Endodermal cell (in vitro differentiated cells): ENCODE measurements at regions not wholly inside any gene's neighbourhood (a gene's known extent, or its start where the extent isn't known, plus 50 kb on each side); places are given as distances from the start of the nearest gene placed in this dataset.

ENCODE experiments used
- DNase-seq: peaks from one replicate; pipeline ENCODE4 v3.0.0-alpha.2; 2017
- H3K27ac ChIP-seq: 2 replicates; pipeline ENCODE4 v1.5.1; 2013; ENCODE audit warnings: mild to moderate bottlenecking, low read depth, low read length, moderate library complexity
- H3K27me3 ChIP-seq: 2 replicates; pipeline ENCODE4 v1.6.1; 2013; ENCODE audit warnings: mild to moderate bottlenecking, low read length, moderate library complexity; ENCODE audit not compliant: insufficient read depth, control insufficient read depth, poor library complexity, severe bottlenecking
- H3K36me3 ChIP-seq: 2 replicates; pipeline ENCODE4 v1.7.0; 2013; ENCODE audit warnings: mild to moderate bottlenecking, low read length, moderate library complexity; ENCODE audit not compliant: control insufficient read depth, insufficient read depth
- H3K4me1 ChIP-seq: one replicate; pipeline ENCODE4 v1.7.0; 2013; ENCODE audit warnings: low read length; ENCODE audit not compliant: control insufficient read depth, insufficient read depth
- H3K4me3 ChIP-seq: 2 replicates; pipeline ENCODE4 v1.5.1; 2013; ENCODE audit warnings: mild to moderate bottlenecking, low read length, moderate library complexity
- H3K9ac ChIP-seq: 2 replicates; pipeline ENCODE4 v1.6.1; 2013; ENCODE audit warnings: mild to moderate bottlenecking, low read length, moderate library complexity; ENCODE audit not compliant: poor library complexity, severe bottlenecking; ENCODE audit errors: extremely low read depth
- H3K9me3 ChIP-seq: 2 replicates; pipeline ENCODE4 v1.6.1; 2013; ENCODE audit warnings: mild to moderate bottlenecking, low read length, moderate library complexity; ENCODE audit not compliant: control insufficient read depth
- H3K27ac Mint-ChIP-seq: 2 replicates; pipeline ENCODE4 v1.8.0; 2020; ENCODE audit warnings: mixed read lengths
- H3K27me3 Mint-ChIP-seq: 2 replicates; pipeline ENCODE4 v1.8.0; 2021; ENCODE audit warnings: mild to moderate bottlenecking, mixed read lengths; ENCODE audit not compliant: insufficient read depth
- H3K36me3 Mint-ChIP-seq: 2 replicates; pipeline ENCODE4 v1.8.0; 2020; ENCODE audit warnings: low read depth, mixed read lengths
- H3K4me1 Mint-ChIP-seq: 2 replicates; pipeline ENCODE4 v1.8.0; 2020; ENCODE audit warnings: mixed read lengths
- H3K4me3 Mint-ChIP-seq: 2 replicates; pipeline ENCODE4 v1.8.0; 2020; ENCODE audit warnings: mild to moderate bottlenecking, moderate library complexity, mixed read lengths
- H3K9me3 Mint-ChIP-seq: 2 replicates; pipeline ENCODE4 v1.8.0; 2020; ENCODE audit warnings: mild to moderate bottlenecking, mixed read lengths
- WGBS, 2 experiments: methylation state at CpG; one replicate each; pipeline versions ENCODE4 v1.1.5 to v1.1.7; 2013; ENCODE audit warnings: missing lambda C conversion rate in 2 of 2, mixed read lengths in 1 of 2; ENCODE audit not compliant: insufficient coverage in 1 of 2, insufficient read length in 1 of 2; 5-methylcytosine and 5-hydroxymethylcytosine counted together
- TF ChIP-seq, protein P1 (sequence below): fragments of 200-600 bp; sonication (generic); conservative IDR thresholded peaks from 2 replicates; pipeline ENCODE4 v1.5.0; 2021; ENCODE audit warnings: antibody characterized with exemption, mild to moderate bottlenecking

- no peaks in the 10 kb centered on the region for H3K27me3 ChIP-seq
- peaks cover 16% of the 10 kb centered on the region for H3K9me3 ChIP-seq
- H3K4me1 ChIP-seq = peaks cover 4% of the 10 kb centered on the region
- Mint-ChIP-seq H3K36me3 (no peaks in the 10 kb centered on the region), H3K4me3 (no peak overlapping the region), H3K27me3 (no peaks in the 10 kb centered on the region), H3K27ac (no peak overlapping the region), H3K9me3 (no peaks in the 10 kb centered on the region), H3K4me1 (peaks cover 7% of the 10 kb centered on the region)
- H3K4me3 ChIP-seq = no peak overlapping the region
- TF ChIP-seq, protein P1, sequence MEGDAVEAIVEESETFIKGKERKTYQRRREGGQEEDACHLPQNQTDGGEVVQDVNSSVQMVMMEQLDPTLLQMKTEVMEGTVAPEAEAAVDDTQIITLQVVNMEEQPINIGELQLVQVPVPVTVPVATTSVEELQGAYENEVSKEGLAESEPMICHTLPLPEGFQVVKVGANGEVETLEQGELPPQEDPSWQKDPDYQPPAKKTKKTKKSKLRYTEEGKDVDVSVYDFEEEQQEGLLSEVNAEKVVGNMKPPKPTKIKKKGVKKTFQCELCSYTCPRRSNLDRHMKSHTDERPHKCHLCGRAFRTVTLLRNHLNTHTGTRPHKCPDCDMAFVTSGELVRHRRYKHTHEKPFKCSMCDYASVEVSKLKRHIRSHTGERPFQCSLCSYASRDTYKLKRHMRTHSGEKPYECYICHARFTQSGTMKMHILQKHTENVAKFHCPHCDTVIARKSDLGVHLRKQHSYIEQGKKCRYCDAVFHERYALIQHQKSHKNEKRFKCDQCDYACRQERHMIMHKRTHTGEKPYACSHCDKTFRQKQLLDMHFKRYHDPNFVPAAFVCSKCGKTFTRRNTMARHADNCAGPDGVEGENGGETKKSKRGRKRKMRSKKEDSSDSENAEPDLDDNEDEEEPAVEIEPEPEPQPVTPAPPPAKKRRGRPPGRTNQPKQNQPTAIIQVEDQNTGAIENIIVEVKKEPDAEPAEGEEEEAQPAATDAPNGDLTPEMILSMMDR = no peak
- WGBS, 2 experiments = 96 to 100% methylated on average over 3 to 5 of the region's 5 CpGs
- no peaks in the 10 kb centered on the region for H3K36me3 ChIP-seq
- no peak overlapping the region for H3K27ac ChIP-seq
- DNase-seq = no peak
- H3K9ac ChIP-seq = no peak overlapping the region
These were observed 491.1 kb upstream of the AKR1E2 start for GRCh38 chr10:4334871-4335270.

DNA sequence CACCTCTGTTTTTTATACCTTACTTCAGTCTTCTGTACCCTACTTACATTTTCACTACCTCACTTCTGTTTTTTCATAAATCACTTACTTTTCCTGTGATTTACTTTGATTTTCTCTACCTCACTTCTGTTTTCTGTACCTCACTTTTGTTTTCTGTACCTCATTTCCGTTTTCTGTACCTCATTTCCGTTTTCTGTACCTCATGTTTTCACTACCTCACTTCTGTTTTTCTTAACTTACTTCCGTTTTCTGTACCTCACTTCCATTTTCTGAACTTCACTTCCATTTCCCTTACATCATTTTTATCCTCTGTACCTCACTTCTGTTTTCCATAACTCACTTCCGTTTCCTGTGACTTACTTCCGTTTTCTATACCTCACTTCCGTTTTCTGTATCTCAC lies 492.0 kb upstream of the AKR1E2 start:
- Histone ChIP-seq H3K9me3 (peaks cover 16% of the 10 kb centered on the region), H3K4me1 (peaks cover 4% of the 10 kb centered on the region), H3K9ac (no peak overlapping the region), H3K27me3 (no peaks in the 10 kb centered on the region), H3K27ac (no peak overlapping the region), H3K4me3 (no peak overlapping the region), H3K36me3 (no peaks in the 10 kb centered on the region)
- peaks cover 7% of the 10 kb centered on the region for H3K4me1 Mint-ChIP-seq
- no peak overlapping the region for H3K4me3 Mint-ChIP-seq
- TF ChIP-seq, protein P1 = no peak
- no peaks in the 10 kb centered on the region for H3K36me3 Mint-ChIP-seq
- H3K9me3 Mint-ChIP-seq = no peaks in the 10 kb centered on the region
- H3K27me3 Mint-ChIP-seq = no peaks in the 10 kb centered on the region
- WGBS, 2 experiments = 91 to 94% methylated on average over 6 of the region's 6 CpGs
- no peak for DNase-seq
- no peak overlapping the region for H3K27ac Mint-ChIP-seq

- H3K9me3 ChIP-seq = peaks cover 16% of the 10 kb centered on the region
- WGBS, 2 experiments = 91 to 92% methylated on average over 15 of the region's 15 CpGs
- H3K4me1 ChIP-seq = peaks cover 4% of the 10 kb centered on the region
- Mint-ChIP-seq H3K27me3 (no peaks in the 10 kb centered on the region), H3K27ac (no peak overlapping the region), H3K9me3 (no peaks in the 10 kb centered on the region), H3K36me3 (no peaks in the 10 kb centered on the region), H3K4me1 (peaks cover 7% of the 10 kb centered on the region), H3K4me3 (no peak overlapping the region)
- H3K4me3 ChIP-seq = no peak overlapping the region
- no peak for DNase-seq
- no peaks in the 10 kb centered on the region for H3K36me3 ChIP-seq
- TF ChIP-seq, protein P1 = no peak
- no peaks in the 10 kb centered on the region for H3K27me3 ChIP-seq
- no peak overlapping the region for H3K9ac ChIP-seq
- H3K27ac ChIP-seq = no peak overlapping the region
These were observed 492.5 kb upstream of the AKR1E2 start for GRCh38 chr10:4333459-4333894.
